HG03460 (cell line): ENCODE measurements at regions not wholly inside any gene's neighbourhood (a gene's known extent, or its start where the extent isn't known, plus 50 kb on each side); places are given as distances from the start of the nearest gene placed in this dataset.

ENCODE experiments used
- ATAC-seq: cut with Tn5 transposase; IDR thresholded peaks from one replicate; pipeline ENCODE4 v1.9.1; 2021; ENCODE audit not compliant: unreplicated experiment

GRCh38 chr2:153028626-153029025, 310.2 kb downstream of the ARL6IP6 start:
- ATAC-seq = no peak

DNA sequence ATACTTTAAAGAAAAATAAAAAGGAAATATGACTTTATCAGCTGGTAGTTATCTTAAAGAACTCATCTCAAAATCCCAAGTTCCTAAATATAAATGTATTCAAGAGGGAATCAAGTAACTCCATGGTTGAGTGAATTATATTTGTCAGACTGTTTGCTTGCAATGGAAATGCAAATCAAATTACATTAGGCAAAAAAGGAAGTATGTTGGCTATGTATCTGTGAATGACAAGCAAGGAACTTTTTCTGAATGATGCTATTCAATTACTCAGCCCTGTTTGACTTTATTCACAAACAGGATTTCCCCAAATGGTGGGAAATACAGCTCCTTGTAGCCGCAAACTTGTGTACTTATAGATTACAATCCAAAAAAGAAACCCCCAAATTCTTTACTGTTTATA, 309.1 kb downstream of the ARL6IP6 start:
- ATAC-seq = no peak

GRCh38 chr2:153020201-153020600, 301.8 kb downstream of the ARL6IP6 start:
- ATAC-seq = no peak

- ATAC-seq = no peak
These were observed 286.8 kb downstream of the ARL6IP6 start for GRCh38 chr2:153005071-153005730.

GRCh38 chr2:153004627-153005026, 286.2 kb downstream of the ARL6IP6 start:
- no peak for ATAC-seq

- ATAC-seq = no peak
These were observed 255.7 kb downstream of the ARL6IP6 start for GRCh38 chr2:152974146-152974545.

GRCh38 chr2:152971685-152972084, 253.3 kb downstream of the ARL6IP6 start:
- ATAC-seq = no peak

DNA sequence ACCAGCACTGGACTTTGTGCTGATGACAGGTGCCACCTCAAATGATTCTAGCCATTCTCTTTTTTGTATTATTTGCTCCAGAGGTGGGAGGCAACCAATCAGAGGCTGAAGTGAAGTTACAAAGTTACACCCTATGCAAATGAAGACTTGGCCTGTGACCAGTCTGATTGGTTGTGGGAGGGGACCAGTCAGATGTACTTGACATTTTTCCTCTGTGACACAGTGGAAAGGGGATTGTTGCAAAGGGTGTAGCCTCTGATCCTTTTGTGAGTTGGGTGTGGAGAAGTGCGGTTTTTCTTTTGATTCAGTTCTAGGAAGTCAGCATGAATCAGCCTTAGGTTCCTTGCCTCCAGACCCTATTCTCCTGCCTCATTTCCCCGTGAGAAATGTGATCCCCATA, 244.0 kb downstream of the ARL6IP6 start:
- ATAC-seq = no peak

DNA sequence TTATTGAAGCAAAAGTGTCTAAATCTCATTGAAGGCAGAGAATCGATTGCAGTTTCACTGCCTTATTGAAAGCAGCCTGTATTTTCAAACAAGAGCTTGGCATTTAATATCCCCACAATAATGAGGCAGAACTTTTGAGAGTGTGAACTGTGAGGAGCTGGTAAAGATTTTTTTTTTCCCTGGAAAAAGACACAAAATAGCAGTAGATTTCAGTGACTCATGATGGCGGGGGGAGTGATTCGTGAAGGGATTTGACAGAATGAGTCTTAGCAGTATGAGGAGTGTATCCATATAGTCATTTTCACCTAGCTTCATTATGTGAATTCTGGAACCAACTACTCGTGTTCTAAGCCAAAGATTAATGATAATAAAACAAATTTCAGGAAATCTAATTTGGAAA, 242.9 kb downstream of the ARL6IP6 start:
- no peak for ATAC-seq

- no peak for ATAC-seq
These were observed 231.7 kb downstream of the ARL6IP6 start for GRCh38 chr2:152950126-152950525.

GRCh38 chr2:152944099-152944498, 225.7 kb downstream of the ARL6IP6 start:
- no peak for ATAC-seq

GRCh38 chr2:152942940-152943440, 224.6 kb downstream of the ARL6IP6 start:
- ATAC-seq = no peak

DNA sequence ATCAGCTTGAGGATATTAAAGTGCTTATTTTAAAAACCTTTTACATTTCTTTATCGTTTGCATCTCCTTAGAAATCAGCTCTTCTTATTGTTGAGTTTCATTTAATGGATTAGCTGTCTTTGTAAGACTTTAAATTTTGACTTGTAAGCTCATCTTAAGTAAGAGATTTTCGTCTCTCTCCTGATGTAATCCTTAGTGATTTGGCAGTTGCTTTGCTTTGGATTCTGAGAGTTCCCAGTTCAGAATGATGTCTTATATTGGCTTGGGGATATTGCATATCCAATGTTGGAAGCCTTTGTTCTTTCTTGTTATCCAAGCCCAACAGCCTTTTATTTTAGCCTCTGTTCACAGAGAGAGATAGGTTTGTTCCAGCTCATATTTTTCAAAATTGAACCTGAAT, 212.1 kb downstream of the ARL6IP6 start:
- ATAC-seq = no peak

DNA sequence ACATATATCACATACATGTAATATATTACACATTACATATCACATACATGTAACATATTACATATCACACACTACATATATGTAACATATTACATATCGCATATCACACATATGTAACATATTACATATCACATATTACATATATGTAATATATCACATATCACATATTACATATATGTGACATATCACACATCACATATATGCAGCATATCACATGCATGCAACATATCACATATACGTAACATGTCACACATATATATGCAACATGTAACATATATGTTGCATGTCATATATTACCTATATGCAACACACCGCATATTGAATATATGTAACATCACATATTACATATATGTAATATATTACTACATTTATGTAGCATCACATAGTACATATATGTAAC, 211.2 kb downstream of the ARL6IP6 start:
- no peak for ATAC-seq

DNA sequence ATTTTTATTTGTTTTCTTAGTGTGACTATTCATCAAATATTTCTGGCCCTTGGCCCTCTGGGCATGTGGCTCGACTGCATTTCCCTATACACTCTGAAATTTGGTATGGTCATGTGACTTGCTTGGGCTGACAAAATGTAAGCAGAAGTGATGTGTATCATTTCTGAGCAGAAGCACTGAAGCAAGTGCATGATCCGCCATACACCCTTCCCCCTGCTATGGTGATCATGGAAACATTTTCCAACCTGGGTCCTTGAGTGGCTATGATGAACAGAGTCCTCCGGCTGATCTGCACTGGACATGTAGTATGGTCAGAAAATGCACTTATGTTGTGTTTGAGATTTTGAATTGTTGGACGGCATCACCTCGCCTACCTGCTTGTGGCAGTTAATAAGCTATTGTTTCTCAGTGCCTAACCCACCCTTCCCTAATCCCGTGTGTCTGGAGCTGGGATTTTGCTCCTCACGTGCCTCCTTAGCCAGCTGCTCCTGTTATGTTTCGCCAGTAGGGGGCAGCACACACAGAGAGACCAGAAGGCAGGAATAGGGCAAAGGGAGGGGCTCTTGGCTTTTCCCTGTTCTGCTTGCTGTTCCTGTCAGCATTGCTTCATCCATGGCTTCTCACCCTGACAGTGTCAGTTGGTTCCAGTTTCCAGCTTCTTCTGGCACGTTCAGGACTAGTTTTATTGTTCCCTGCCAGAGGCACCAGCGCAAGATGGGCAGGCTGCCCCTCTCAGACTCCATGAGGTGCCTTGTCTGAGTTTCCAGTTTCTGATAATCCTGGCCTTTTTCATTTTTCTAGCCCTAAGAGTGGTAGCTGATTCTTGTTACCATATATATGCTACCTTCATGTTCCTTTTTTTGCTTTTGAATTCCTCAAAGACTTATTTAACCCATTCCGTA, 207.4 kb downstream of the ARL6IP6 start:
- peak; percentile 92 for ATAC-seq

- ATAC-seq = no peak
These were observed 206.3 kb downstream of the ARL6IP6 start for GRCh38 chr2:152924722-152925121.

DNA sequence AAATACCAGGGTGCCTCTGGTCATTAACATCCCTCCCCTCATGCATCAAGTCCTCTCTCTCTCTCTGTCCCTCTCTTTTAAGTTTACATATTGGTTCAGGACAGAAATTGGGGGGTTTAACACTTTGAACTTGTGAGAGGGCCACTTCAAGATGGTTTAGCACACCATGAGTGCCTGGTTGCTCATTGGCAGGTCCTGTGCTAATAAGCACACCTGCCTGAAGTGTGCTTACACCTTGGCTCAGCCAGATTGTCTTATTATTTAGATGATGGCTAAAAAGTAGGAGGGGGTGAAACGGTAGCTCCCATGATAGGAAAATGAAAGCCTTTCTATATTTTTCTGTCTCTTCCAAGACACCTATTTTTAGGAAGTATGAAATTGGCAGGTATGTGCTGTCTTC, 205.8 kb downstream of the ARL6IP6 start:
- no peak for ATAC-seq

DNA sequence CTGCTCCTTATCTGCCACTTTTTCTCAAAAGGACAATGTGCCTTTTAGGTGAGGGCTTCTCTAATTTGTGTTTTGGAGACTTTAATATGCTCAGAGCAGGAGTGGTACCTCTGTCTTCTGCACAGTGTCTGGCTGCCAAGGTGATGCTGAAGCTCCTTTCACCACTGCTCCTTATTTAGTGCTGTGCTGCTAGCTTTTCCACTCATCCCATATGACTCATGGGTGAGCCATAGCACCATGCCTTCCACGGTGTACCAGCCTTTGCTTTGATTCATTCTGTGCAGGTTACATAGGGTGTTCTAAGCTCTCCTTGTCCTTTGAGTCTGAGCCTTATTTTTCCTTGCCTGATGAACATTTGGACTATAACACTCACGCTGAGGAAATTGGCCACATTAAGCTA, 202.4 kb downstream of the ARL6IP6 start:
- ATAC-seq = no peak

GRCh38 chr2:152910970-152911369, 192.6 kb downstream of the ARL6IP6 start:
- no peak for ATAC-seq

DNA sequence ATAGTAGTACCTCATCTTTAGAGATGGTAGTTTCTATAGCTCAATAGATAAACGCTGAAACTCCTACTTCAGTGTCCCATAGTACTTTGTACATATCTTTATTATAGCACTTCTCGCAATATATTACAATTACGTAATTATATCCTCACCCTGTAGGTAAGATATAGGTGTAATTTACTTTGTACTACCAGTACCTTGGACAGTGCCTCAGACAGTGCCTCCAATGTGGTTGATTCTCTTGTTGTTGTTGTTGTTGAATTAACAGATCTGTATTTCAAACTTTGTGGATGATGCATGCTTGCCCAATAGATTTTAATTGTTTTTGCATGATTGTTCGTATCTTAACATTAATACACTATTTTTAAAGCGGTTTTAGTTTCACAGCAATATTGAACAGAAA, 188.6 kb downstream of the ARL6IP6 start:
- ATAC-seq = no peak

- no peak for ATAC-seq
These were observed 175.6 kb downstream of the ARL6IP6 start for GRCh38 chr2:152894051-152894450.

GRCh38 chr2:152890736-152891135, 172.3 kb downstream of the ARL6IP6 start:
- ATAC-seq = no peak
